H9 (cell line): ENCODE measurements at regions not wholly inside any gene's neighbourhood (a gene's known extent, or its start where the extent isn't known, plus 50 kb on each side); places are given as distances from the start of the nearest gene placed in this dataset.

Experiments
- DNase-seq: peaks from one replicate; pipeline ENCODE4 v3.0.0-alpha.2; 2017
- H2AFZ ChIP-seq: one replicate; pipeline ENCODE4 v1.6.1; 2013; ENCODE audit warnings: mild to moderate bottlenecking, low read length, control low read depth, moderate library complexity
- H2AK5ac ChIP-seq: 2 replicates; pipeline ENCODE4 v1.6.1; 2013; ENCODE audit warnings: low read length, control low read depth, mixed read lengths; ENCODE audit not compliant: insufficient read length
- H2BK120ac ChIP-seq: one replicate; pipeline ENCODE4 v1.6.1; 2013; ENCODE audit warnings: low read depth, mild to moderate bottlenecking, low read length, control low read depth, inconsistent platforms; ENCODE audit not compliant: poor library complexity, severe bottlenecking
- H2BK12ac ChIP-seq: 2 replicates; pipeline ENCODE4 v1.6.1; 2013; ENCODE audit warnings: low read length, control low read depth, mixed read lengths, low read depth; ENCODE audit not compliant: insufficient read length
- H2BK15ac ChIP-seq: 2 replicates; pipeline ENCODE4 v1.6.1; 2013; ENCODE audit warnings: low read depth, low read length, control low read depth
- H2BK20ac ChIP-seq: one replicate; pipeline ENCODE4 v1.6.1; 2013; ENCODE audit warnings: low read depth, mild to moderate bottlenecking, low read length, control low read depth, inconsistent platforms; ENCODE audit not compliant: poor library complexity, severe bottlenecking
- H2BK5ac ChIP-seq: 2 replicates; pipeline ENCODE4 v1.6.1; 2013; ENCODE audit warnings: low read length, control low read depth, mixed read lengths; ENCODE audit not compliant: insufficient read length
- H3K14ac ChIP-seq: 2 replicates; pipeline ENCODE4 v1.6.1; 2013; ENCODE audit warnings: low read length, control low read depth; ENCODE audit not compliant: insufficient read depth
- H3K18ac ChIP-seq: 2 replicates; pipeline ENCODE4 v1.6.1; 2013; ENCODE audit warnings: low read depth, mild to moderate bottlenecking, mixed read lengths, low read length, control low read depth; ENCODE audit not compliant: insufficient read length
- H3K23ac ChIP-seq: 2 replicates; pipeline ENCODE4 v1.6.1; 2013; ENCODE audit warnings: low read length, control low read depth, mixed read lengths, low read depth; ENCODE audit not compliant: insufficient read length
- H3K23me2 ChIP-seq: 2 replicates; pipeline ENCODE4 v1.6.1; 2013; ENCODE audit warnings: low read depth, mild to moderate bottlenecking, mixed read lengths, low read length, control low read depth; ENCODE audit not compliant: insufficient read length, poor library complexity, severe bottlenecking
- H3K27ac ChIP-seq: 2 replicates; pipeline ENCODE4 v1.5.1; 2013; ENCODE audit warnings: low read length, control low read depth, mixed read lengths, low read depth; ENCODE audit not compliant: insufficient read length
- H3K27me3 ChIP-seq: 2 replicates; pipeline ENCODE4 v1.6.1; 2013; ENCODE audit warnings: low read length, control low read depth, inconsistent platforms; ENCODE audit not compliant: insufficient read depth
- H3K4ac ChIP-seq: 2 replicates; pipeline ENCODE4 v1.6.1; 2013; ENCODE audit warnings: low read depth, mild to moderate bottlenecking, control low read depth, inconsistent platforms, low read length, moderate library complexity
- H3K4me1 ChIP-seq: 2 replicates; pipeline ENCODE4 v1.6.1; 2013; ENCODE audit warnings: low read length, control low read depth, inconsistent platforms; ENCODE audit not compliant: insufficient read depth
- H3K4me2 ChIP-seq: 2 replicates; pipeline ENCODE4 v1.6.1; 2013; ENCODE audit warnings: low read length, control low read depth, mixed read lengths; ENCODE audit not compliant: insufficient read length, insufficient read depth
- H3K56ac ChIP-seq: 2 replicates; pipeline ENCODE4 v1.6.1; 2013; ENCODE audit warnings: low read depth, mild to moderate bottlenecking, mixed read lengths, low read length, control low read depth; ENCODE audit not compliant: insufficient read length
- H3K79me1 ChIP-seq: 2 replicates; pipeline ENCODE4 v1.6.1; 2013; ENCODE audit warnings: low read depth, mild to moderate bottlenecking, moderate library complexity, low read length, control low read depth, inconsistent platforms; ENCODE audit not compliant: insufficient read depth, poor library complexity, severe bottlenecking
- H3K79me2 ChIP-seq: 2 replicates; pipeline ENCODE4 v1.6.1; 2013; ENCODE audit warnings: low read length, control low read depth, inconsistent platforms; ENCODE audit not compliant: insufficient read depth
- H3K9ac ChIP-seq: 2 replicates; pipeline ENCODE4 v1.6.1; 2013; ENCODE audit warnings: low read length, control low read depth, mixed read lengths; ENCODE audit not compliant: insufficient read length; ENCODE audit errors: extremely low read depth
- H3K9me3 ChIP-seq: one replicate; pipeline ENCODE4 v1.6.1; 2013; ENCODE audit warnings: low read depth, low read length, inconsistent platforms; ENCODE audit not compliant: control insufficient read depth
- H3T11ph ChIP-seq: one replicate; pipeline ENCODE4 v1.6.1; 2013; ENCODE audit warnings: mild to moderate bottlenecking, low read length, control low read depth, inconsistent platforms
- H4K20me1 ChIP-seq: one replicate; pipeline ENCODE4 v1.6.1; 2013; ENCODE audit not compliant: control insufficient read depth, insufficient read length, insufficient read depth
- H4K5ac ChIP-seq: 2 replicates; pipeline ENCODE4 v1.6.1; 2013; ENCODE audit warnings: low read depth, mild to moderate bottlenecking, mixed read lengths, low read length, control low read depth; ENCODE audit not compliant: insufficient read length
- H4K8ac ChIP-seq: replicated peaks from 2 replicates; pipeline ENCODE4 v1.6.1; 2013; ENCODE audit warnings: low read length, control low read depth, mixed read lengths, low read depth; ENCODE audit not compliant: insufficient read length
- H4K91ac ChIP-seq: 2 replicates; pipeline ENCODE4 v1.6.1; 2013; ENCODE audit warnings: low read depth, mild to moderate bottlenecking, moderate library complexity, mixed read lengths, low read length, control low read depth; ENCODE audit not compliant: insufficient read length
- H3K27ac Mint-ChIP-seq, 3 experiments: 2 replicates in 2 of 3; 3 replicates in 1 of 3; pipeline ENCODE4 v1.8.0; 2020 to 2021; ENCODE audit warnings: mixed read lengths in 3 of 3, mild to moderate bottlenecking in 1 of 3, moderate library complexity in 1 of 3
- H3K27me3 Mint-ChIP-seq: 2 replicates; pipeline ENCODE4 v1.8.0; 2021; ENCODE audit warnings: low read depth, mild to moderate bottlenecking, moderate library complexity, mixed read lengths
- H3K36me3 Mint-ChIP-seq, 3 experiments: 2 replicates in 2 of 3; 3 replicates in 1 of 3; pipeline ENCODE4 v1.8.0; 2020 to 2021; ENCODE audit warnings: low read depth in 3 of 3, mixed read lengths in 3 of 3; ENCODE audit not compliant: insufficient read depth in 1 of 3
- H3K4me1 Mint-ChIP-seq, 2 experiments: 2 replicates each; pipeline ENCODE4 v1.8.0; 2020; ENCODE audit warnings: mixed read lengths in 2 of 2
- H3K4me3 Mint-ChIP-seq, 2 experiments: 2 replicates in 1 of 2; 3 replicates in 1 of 2; pipeline ENCODE4 v1.8.0; 2020 to 2021; ENCODE audit warnings: mild to moderate bottlenecking in 2 of 2, mixed read lengths in 2 of 2, moderate library complexity in 1 of 2
- H3K9me3 Mint-ChIP-seq, 2 experiments: 2 replicates in 1 of 2; 3 replicates in 1 of 2; pipeline ENCODE4 v1.8.0; 2020; ENCODE audit warnings: mild to moderate bottlenecking in 2 of 2, mixed read lengths in 2 of 2, moderate library complexity in 1 of 2
- CTCF ChIP-seq: fragments of 200-600 bp; sonication (generic); conservative IDR thresholded peaks from 3 replicates; pipeline ENCODE4 v1.8.0; 2021; ENCODE audit warnings: antibody characterized with exemption, mild to moderate bottlenecking
- WGBS: extraction: QIAGEN DNeasy Blood & Tissue Kit; methylation state at CpG from one replicate; pipeline ENCODE4 v1.1.7; 2013; ENCODE audit warnings: missing lambda C conversion rate, low lambda C conversion rate, mixed read lengths; ENCODE audit not compliant: insufficient read length; ENCODE audit errors: extremely low coverage; 5-methylcytosine and 5-hydroxymethylcytosine counted together

- H3K9me3 ChIP-seq = no peaks in the 10 kb centered on the region
- no peak for DNase-seq
- no peak overlapping the region for H4K8ac ChIP-seq
- no CpG with 5 or more reads among the region's 15 CpGs for WGBS
- H2AK5ac ChIP-seq = no peak overlapping the region
- H3T11ph ChIP-seq = no peak overlapping the region
- H3K56ac ChIP-seq = no peak overlapping the region
- H2AFZ ChIP-seq = no peak overlapping the region
- H2BK12ac ChIP-seq = no peak overlapping the region
- Mint-ChIP-seq H3K27ac (no peak overlapping the region), H3K4me3 (no peak overlapping the region), H3K9me3 (no peaks in the 10 kb centered on the region; a peak in 1 of 5 replicates), H3K4me1 (peaks cover 17 to 20% of the 10 kb centered on the region in 2 experiments), H3K36me3 (no peaks in the 10 kb centered on the region; a peak in 1 of 7 replicates), H3K27me3 (peaks cover 51% of the 10 kb centered on the region)
- H3K18ac ChIP-seq = no peak overlapping the region
- H3K4me1 ChIP-seq = no peaks in the 10 kb centered on the region; the same call in 1 of the 2 replicates
- H3K27me3 ChIP-seq = no peaks in the 10 kb centered on the region
- no peak overlapping the region for H4K91ac ChIP-seq
- no peaks in the 10 kb centered on the region for H4K20me1 ChIP-seq
- H3K79me1 ChIP-seq = no peaks in the 10 kb centered on the region
- no peak overlapping the region; the same call in 1 of the 2 replicates for H3K14ac ChIP-seq
- no peak overlapping the region for H3K23ac ChIP-seq
- no peak overlapping the region for H4K5ac ChIP-seq
- H3K23me2 ChIP-seq = no peaks in the 10 kb centered on the region
- H3K27ac ChIP-seq = no peak overlapping the region
- H2BK15ac ChIP-seq = no peak overlapping the region
- no peak overlapping the region for H2BK20ac ChIP-seq
- H3K4me2 ChIP-seq = no peak overlapping the region
- no peak overlapping the region for H2BK120ac ChIP-seq
- no peak overlapping the region for H2BK5ac ChIP-seq
- no peak overlapping the region for H3K4ac ChIP-seq
- no peak for TF ChIP-seq CTCF
- no peaks in the 10 kb centered on the region for H3K79me2 ChIP-seq
- H3K9ac ChIP-seq = no peak overlapping the region
Measured at GRCh38 chr12:130007771-130008170, 103.9 kb upstream of the TMEM132D start.
